SH-SY5Y (cell line): ENCODE measurements at regions not wholly inside any gene's neighbourhood (a gene's known extent, or its start where the extent isn't known, plus 50 kb on each side); places are given as distances from the start of the nearest gene placed in this dataset.

ENCODE experiments used
- GATA2 ChIP-seq: IDR thresholded peaks from 2 replicates; pipeline ENCODE4 v1.6.1; 2011; ENCODE audit warnings: mild to moderate bottlenecking, low read depth, low read length
- GATA3 ChIP-seq: IDR thresholded peaks from 2 replicates; pipeline ENCODE4 v1.6.1; 2011; ENCODE audit warnings: low read depth, mild to moderate bottlenecking, low read length, moderate library complexity

- TF ChIP-seq GATA3 (no peak), GATA2 (no peak)
These were observed 75.2 kb upstream of the TOP3B start for GRCh38 chr22:22057617-22058378.

- no peak for TF ChIP-seq GATA3
- no peak for TF ChIP-seq GATA2
These were observed 67.7 kb upstream of the TOP3B start for GRCh38 chr22:22050141-22050775.

- no peak for TF ChIP-seq GATA3
- no peak for TF ChIP-seq GATA2
These were observed 67.1 kb upstream of the TOP3B start for GRCh38 chr22:22049684-22050083.

GRCh38 chr22:22048981-22049531 lies 66.5 kb upstream of the TOP3B start:
- no peak for TF ChIP-seq GATA2
- no peak for TF ChIP-seq GATA3

GRCh38 chr22:22048318-22048942 lies 65.8 kb upstream of the TOP3B start:
- TF ChIP-seq GATA3 (no peak), GATA2 (no peak)

- TF ChIP-seq GATA3 (no peak), GATA2 (no peak)
These were observed 65.2 kb upstream of the TOP3B start for GRCh38 chr22:22047776-22048175.

GRCh38 chr22:22047266-22047665 lies 64.7 kb upstream of the TOP3B start:
- TF ChIP-seq GATA2 = no peak
- TF ChIP-seq GATA3 = no peak

GRCh38 chr22:22046370-22046769 lies 63.8 kb upstream of the TOP3B start:
- no peak for TF ChIP-seq GATA3
- no peak for TF ChIP-seq GATA2

- TF ChIP-seq GATA3 = no peak
- no peak for TF ChIP-seq GATA2
These were observed 63.2 kb upstream of the TOP3B start for GRCh38 chr22:22045571-22046335.

- TF ChIP-seq GATA2 (no peak), GATA3 (no peak)
These were observed 61.6 kb upstream of the TOP3B start for GRCh38 chr22:22044153-22044552.

GRCh38 chr22:22043296-22044078 lies 60.9 kb upstream of the TOP3B start:
- no peak for TF ChIP-seq GATA2
- TF ChIP-seq GATA3 = no peak

- TF ChIP-seq GATA3 = no peak
- no peak for TF ChIP-seq GATA2
These were observed 60.2 kb upstream of the TOP3B start for GRCh38 chr22:22042599-22043295.

GRCh38 chr22:22042009-22042408 lies 59.4 kb upstream of the TOP3B start:
- no peak for TF ChIP-seq GATA3

GRCh38 chr22:22040908-22041307 lies 58.3 kb upstream of the TOP3B start:
- TF ChIP-seq GATA2 = no peak
- TF ChIP-seq GATA3 = no peak
